Ascending aorta (tissue), 2 donors: ENCODE measurements at regions not wholly inside any gene's neighbourhood (a gene's known extent, or its start where the extent isn't known, plus 50 kb on each side); places are given as distances from the start of the nearest gene placed in this dataset.

Experiments
- DNase-seq, 2 donors: peaks; one replicate each; pipeline ENCODE4 v3.0.0-alpha.2; 2019; ENCODE audit warnings: low spot score in 2 of 2
- H3K27ac ChIP-seq, 2 donors: fragments of 200-600 bp; sonication (generic); one replicate each; pipeline ENCODE4 v1.5.1; 2016 to 2017; ENCODE audit warnings: mild to moderate bottlenecking in 1 of 2
- H3K27me3 ChIP-seq: fragments of 200-600 bp; sonication (generic); one replicate; pipeline ENCODE4 v1.5.1; 2017
- H3K36me3 ChIP-seq, 2 donors: fragments of 200-600 bp; sonication (generic); one replicate each; pipeline ENCODE4 v1.5.1; 2016
- H3K4me1 ChIP-seq, 2 donors: fragments of 200-600 bp; sonication (generic); one replicate each; pipeline ENCODE4 v1.5.1; 2016 to 2017; ENCODE audit warnings: mild to moderate bottlenecking in 1 of 2
- H3K4me3 ChIP-seq, 2 donors: fragments of 200-600 bp; sonication (generic); one replicate each; pipeline ENCODE4 v1.5.1; 2016 to 2017; ENCODE audit warnings: mild to moderate bottlenecking in 1 of 2
- H3K9me3 ChIP-seq, 2 donors: fragments of 200-600 bp; sonication (generic); one replicate each; pipeline ENCODE4 v1.5.1; 2016
- intact Hi-C: fragments of 100-400 bp; cut with DNase I; formaldehyde crosslinking; loops from one replicate; pipeline ENCODE4 v1.15.1; 2023
- TF ChIP-seq, protein P1 (sequence below), 3 experiments: fragments of 200-600 bp in 2 of 3; fragments of 450-650 bp in 1 of 3; sonication (generic) in 2 of 3; IDR thresholded peaks; one replicate each; pipeline ENCODE4 v1.5.1; 2016 to 2019; ENCODE audit warnings: antibody characterized with exemption in 3 of 3, mild to moderate bottlenecking in 1 of 3, moderate library complexity in 1 of 3

DNA sequence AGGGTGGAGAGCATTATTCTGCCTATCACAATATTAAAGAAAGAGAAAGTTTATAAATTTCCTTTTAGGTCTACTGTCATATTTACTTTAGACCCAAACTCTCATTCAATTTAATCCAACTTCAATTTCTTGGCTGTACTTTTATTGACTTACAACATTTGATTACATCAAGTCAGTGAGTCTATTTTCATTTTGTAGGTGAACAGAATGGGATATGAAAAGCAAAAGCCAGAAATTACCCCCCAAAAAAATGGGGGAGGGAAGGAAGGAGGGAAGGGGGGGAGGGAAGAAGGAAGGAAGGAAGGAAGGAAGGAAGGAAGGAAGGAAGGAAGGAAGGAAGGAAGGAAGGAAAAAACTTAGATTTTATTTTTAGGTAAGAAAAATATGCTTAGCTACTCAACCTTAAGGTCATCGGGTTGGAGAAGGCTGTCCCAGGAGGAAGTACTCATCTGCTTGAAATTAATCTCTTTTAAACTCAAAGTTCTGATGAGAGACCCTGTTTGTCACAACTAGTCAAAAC lies 320.1 kb upstream of the ATP11B start:
- no peak for DNase-seq
- TF ChIP-seq, protein P1, sequence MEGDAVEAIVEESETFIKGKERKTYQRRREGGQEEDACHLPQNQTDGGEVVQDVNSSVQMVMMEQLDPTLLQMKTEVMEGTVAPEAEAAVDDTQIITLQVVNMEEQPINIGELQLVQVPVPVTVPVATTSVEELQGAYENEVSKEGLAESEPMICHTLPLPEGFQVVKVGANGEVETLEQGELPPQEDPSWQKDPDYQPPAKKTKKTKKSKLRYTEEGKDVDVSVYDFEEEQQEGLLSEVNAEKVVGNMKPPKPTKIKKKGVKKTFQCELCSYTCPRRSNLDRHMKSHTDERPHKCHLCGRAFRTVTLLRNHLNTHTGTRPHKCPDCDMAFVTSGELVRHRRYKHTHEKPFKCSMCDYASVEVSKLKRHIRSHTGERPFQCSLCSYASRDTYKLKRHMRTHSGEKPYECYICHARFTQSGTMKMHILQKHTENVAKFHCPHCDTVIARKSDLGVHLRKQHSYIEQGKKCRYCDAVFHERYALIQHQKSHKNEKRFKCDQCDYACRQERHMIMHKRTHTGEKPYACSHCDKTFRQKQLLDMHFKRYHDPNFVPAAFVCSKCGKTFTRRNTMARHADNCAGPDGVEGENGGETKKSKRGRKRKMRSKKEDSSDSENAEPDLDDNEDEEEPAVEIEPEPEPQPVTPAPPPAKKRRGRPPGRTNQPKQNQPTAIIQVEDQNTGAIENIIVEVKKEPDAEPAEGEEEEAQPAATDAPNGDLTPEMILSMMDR (IDR thresholded peaks at IDR 0.05) = no peak

DNA sequence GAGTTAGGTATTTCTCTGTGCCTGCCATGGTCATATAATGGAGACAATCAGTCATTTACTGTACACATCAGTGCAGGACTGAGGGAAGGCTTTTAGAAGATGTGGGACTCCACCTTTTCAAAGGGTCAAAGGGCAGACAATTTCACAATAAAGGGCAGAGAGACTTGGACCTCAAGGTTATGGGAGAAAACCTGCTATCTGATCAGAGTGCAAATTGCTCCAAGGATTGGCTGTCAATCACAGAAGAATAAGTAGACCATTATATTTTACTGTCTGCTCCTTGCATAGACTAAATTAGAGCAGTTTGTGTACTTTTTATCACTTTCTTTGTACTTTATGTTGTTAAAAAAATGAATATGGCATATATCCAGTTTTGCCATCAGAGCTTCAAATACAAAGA lies 314.9 kb upstream of the ATP11B start:
- Histone ChIP-seq H3K4me1 (no peaks in the 10 kb centered on the region), H3K27ac (no peak overlapping the region), H3K27me3 (no peaks in the 10 kb centered on the region), H3K9me3 (no peaks in the 10 kb centered on the region), H3K36me3 (no peaks in the 10 kb centered on the region), H3K4me3 (no peak overlapping the region)
- TF ChIP-seq, protein P1 (IDR thresholded peaks at IDR 0.05) = no peak
- intact Hi-C loops = no loop called here
- no peak for DNase-seq

More for the DNA sequence above, 320.1 kb upstream of the ATP11B start:
- Histone ChIP-seq H3K9me3 (no peaks in the 10 kb centered on the region), H3K4me3 (no peak overlapping the region), H3K27ac (no peak overlapping the region), H3K36me3 (no peaks in the 10 kb centered on the region), H3K4me1 (no peaks in the 10 kb centered on the region), H3K27me3 (no peaks in the 10 kb centered on the region)
- intact Hi-C loops = no loop called here

DNA sequence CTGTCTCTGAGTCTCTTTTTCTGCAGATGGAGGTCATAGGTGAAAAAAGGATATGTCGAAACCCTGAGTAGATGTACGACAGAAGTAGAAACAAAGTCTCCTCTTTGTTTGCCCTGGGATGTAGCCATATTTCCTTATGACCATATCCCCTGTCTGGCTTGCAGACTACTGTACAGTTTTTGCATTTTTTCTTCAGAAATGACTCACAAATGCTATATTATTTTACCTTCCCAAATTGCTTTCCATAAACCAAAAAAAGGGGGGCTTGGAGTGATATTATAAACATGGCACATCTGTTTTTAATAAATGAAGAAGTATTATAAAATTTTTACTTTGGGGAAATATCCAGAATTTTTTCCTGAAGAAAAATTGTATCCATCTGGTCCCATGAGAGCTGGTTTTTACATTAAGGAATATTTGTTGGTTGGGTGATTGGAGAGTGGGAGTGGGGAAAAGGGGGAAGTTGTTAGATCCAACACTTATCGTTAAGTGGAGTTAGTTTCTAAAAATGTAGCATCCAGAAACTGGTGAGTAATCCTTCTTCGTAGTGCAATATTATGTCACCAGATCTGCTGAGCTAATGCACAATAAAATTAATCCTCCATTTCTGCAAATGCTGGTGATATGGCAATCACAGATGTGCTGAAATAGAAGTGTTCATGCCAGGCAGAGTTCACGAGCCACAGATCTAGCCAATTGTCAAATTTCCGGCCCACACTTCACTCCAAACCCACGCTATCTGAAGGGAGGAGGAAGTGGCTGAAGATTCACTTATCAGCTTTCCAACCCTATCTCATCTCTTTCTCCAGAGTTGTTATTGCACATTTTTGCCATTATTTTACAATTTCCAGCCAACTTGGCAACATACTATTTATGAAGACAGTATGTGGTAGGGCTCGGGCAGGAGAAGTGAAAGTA lies 313.6 kb upstream of the ATP11B start:
- no peaks in the 10 kb centered on the region for H3K9me3 ChIP-seq
- H3K27ac ChIP-seq = no peak overlapping the region
- no peaks in the 10 kb centered on the region for H3K4me1 ChIP-seq
- TF ChIP-seq, protein P1 (IDR thresholded peaks at IDR 0.05) = no peak
- no peaks in the 10 kb centered on the region for H3K27me3 ChIP-seq
- no peak for DNase-seq
- intact Hi-C loops = no loop called here
- no peaks in the 10 kb centered on the region for H3K36me3 ChIP-seq
- no peak overlapping the region for H3K4me3 ChIP-seq

DNA sequence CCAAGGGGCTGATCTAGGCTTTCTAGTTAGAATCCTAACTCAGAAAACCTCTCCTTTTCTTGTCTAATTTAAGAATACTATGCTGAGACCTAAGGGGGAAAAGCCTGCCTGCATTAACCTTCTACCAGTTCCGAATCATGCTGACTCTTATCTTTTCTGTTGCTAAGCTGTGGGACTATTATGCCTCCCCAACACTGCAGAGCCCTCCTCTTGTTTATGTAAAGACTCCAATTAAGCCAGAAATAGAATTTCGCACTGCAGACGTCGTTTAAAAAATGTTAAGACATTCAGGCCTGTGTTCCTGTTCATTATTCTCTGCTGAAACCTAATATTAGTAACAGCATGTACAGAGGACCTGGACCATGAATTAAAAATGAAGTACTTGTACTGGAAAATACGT lies 310.6 kb upstream of the ATP11B start:
- DNase-seq = no peak
- H3K4me1 ChIP-seq = no peaks in the 10 kb centered on the region
- H3K27ac ChIP-seq = no peak overlapping the region
- no peak overlapping the region for H3K4me3 ChIP-seq
- TF ChIP-seq, protein P1 (IDR thresholded peaks at IDR 0.05) = no peak
- H3K9me3 ChIP-seq = no peaks in the 10 kb centered on the region
- H3K36me3 ChIP-seq = no peaks in the 10 kb centered on the region
- H3K27me3 ChIP-seq = no peaks in the 10 kb centered on the region
- intact Hi-C loops = no loop called here

DNA sequence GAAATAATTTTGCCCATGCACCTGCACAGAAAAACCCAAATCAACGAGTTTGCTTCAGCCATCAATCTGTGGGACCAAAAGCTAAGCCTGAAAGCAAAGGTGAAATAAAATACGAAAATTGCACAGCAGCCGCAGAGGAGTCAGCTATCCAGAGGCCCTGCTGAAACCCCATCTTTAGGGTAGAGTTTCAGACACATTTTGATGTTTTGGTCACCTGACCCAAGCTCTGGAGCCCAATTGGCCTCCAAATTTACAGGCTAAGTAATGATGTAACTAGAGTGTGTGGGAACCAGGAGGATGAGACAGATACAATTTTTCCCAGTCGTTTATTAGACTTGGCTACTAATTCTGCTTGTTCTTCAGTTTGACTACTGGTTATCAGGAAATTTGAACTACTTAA lies 308.6 kb upstream of the ATP11B start:
- Histone ChIP-seq H3K4me3 (no peak overlapping the region), H3K27me3 (no peaks in the 10 kb centered on the region), H3K9me3 (no peaks in the 10 kb centered on the region), H3K27ac (no peak overlapping the region), H3K36me3 (no peaks in the 10 kb centered on the region), H3K4me1 (no peaks in the 10 kb centered on the region)
- TF ChIP-seq, protein P1 (IDR thresholded peaks at IDR 0.05) = no peak
- DNase-seq = no peak
- intact Hi-C loops = no loop called here
